GM12878 (cell line): ENCODE measurements at regions not wholly inside any gene's neighbourhood (a gene's known extent, or its start where the extent isn't known, plus 50 kb on each side); places are given as distances from the start of the nearest gene placed in this dataset.

ENCODE experiments used
- GABPA ChIP-seq: IDR thresholded peaks from 2 replicates; pipeline ENCODE4 v1.6.1; 2014; ENCODE audit warnings: antibody characterized with exemption, low read depth, mild to moderate bottlenecking, inconsistent platforms
- POLR2AphosphoS2 ChIP-seq: IDR thresholded peaks from 2 replicates; pipeline ENCODE4 v1.6.1; 2011; ENCODE audit warnings: low read depth, mild to moderate bottlenecking, low read length, improper control_type of control experiment, moderate library complexity
- RFX5 ChIP-seq: IDR thresholded peaks from 2 replicates; pipeline ENCODE4 v1.6.1; 2011; ENCODE audit warnings: low read depth, low read length, improper control_type of control experiment
- SIN3A ChIP-seq: IDR thresholded peaks from 2 replicates; pipeline ENCODE4 v1.6.1; 2012; ENCODE audit warnings: low read depth, low read length, improper control_type of control experiment
- YY1 ChIP-seq: IDR thresholded peaks from 2 replicates; pipeline ENCODE4 v1.6.1; 2011; ENCODE audit warnings: low read depth, mild to moderate bottlenecking, low read length
- ZNF274 ChIP-seq: IDR thresholded peaks from one replicate; pipeline ENCODE4 v1.8.0; 2011; ENCODE audit not compliant: insufficient read length, insufficient read depth
- TF ChIP-seq, protein P1 (sequence below), 3 experiments: IDR thresholded peaks in 2 of 3; conservative IDR thresholded peaks in 1 of 3; 2 replicates each; pipeline ENCODE4 v1.5.1; 2011; ENCODE audit warnings: low read depth in 3 of 3, low read length in 3 of 3, mild to moderate bottlenecking in 3 of 3, control low read depth in 2 of 3, moderate library complexity in 2 of 3, inconsistent platforms in 1 of 3, mixed read lengths in 1 of 3; ENCODE audit not compliant: control insufficient read depth in 2 of 3, insufficient read depth in 1 of 3; ENCODE audit errors: extremely low read depth in 1 of 3

DNA sequence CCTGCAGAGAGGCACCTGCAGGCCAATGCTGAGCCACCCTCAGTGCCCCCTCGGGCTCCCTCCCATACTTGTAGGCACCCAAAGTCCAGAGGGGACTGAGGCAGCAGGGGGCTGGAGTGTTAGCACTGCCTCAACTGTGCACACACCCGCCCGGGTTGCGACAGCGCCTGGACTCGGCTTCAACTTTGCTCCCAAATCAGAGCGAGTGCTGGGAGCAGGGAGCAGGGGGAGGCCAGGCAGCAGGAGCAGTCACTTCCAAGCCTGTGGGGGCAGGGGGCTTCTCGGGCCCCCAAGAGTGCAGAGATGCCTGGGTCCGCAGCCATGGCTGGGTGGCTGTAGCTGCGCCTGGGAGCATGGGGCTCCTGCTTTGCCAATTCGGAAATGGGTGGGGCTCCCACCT, 79.5 kb downstream of the DISP1 start:
- TF ChIP-seq, protein P1, sequence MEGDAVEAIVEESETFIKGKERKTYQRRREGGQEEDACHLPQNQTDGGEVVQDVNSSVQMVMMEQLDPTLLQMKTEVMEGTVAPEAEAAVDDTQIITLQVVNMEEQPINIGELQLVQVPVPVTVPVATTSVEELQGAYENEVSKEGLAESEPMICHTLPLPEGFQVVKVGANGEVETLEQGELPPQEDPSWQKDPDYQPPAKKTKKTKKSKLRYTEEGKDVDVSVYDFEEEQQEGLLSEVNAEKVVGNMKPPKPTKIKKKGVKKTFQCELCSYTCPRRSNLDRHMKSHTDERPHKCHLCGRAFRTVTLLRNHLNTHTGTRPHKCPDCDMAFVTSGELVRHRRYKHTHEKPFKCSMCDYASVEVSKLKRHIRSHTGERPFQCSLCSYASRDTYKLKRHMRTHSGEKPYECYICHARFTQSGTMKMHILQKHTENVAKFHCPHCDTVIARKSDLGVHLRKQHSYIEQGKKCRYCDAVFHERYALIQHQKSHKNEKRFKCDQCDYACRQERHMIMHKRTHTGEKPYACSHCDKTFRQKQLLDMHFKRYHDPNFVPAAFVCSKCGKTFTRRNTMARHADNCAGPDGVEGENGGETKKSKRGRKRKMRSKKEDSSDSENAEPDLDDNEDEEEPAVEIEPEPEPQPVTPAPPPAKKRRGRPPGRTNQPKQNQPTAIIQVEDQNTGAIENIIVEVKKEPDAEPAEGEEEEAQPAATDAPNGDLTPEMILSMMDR (IDR thresholded peaks at IDR 0.05 in 2 of 3, conservative IDR thresholded peaks at IDR 0.05 in 1 of 3; ENCODE audit: control insufficient read depth in 2 of 3, extremely low read depth in 1 of 3, insufficient read depth in 1 of 3, low read depth in 3 of 3, low read length in 3 of 3) = no peak
- TF ChIP-seq YY1 (no peak), RFX5 (no peak), POLR2AphosphoS2 (no peak), SIN3A (no peak), ZNF274 (no peak), GABPA (no peak)
